ENCODE measurements at regions not wholly inside any gene's neighbourhood (a gene's known extent, or its start where the extent isn't known, plus 50 kb on each side); places are given as distances from the start of the nearest gene placed in this dataset.

- Histone ChIP-seq H4K8ac (ENCODE audit: low read depth, low read length) (no peak overlapping the region), H3K9ac (ENCODE audit: low read depth, low read length, poor library complexity) (no peak overlapping the region), H3K27ac (replicated peaks; ENCODE audit: low read length) (no peak overlapping the region), H3K23ac (ENCODE audit: low read depth, low read length, poor library complexity) (no peak overlapping the region), H3K27me3 (ENCODE audit: control insufficient read depth in 3 of 3, insufficient read depth in 3 of 3, low read depth in 1 of 3, low read length in 3 of 3) (no peaks in the 10 kb centered on the region), H3K14ac (ENCODE audit: low read length) (no peak overlapping the region), H3K4me1 (ENCODE audit: control insufficient read depth in 2 of 2, insufficient read depth in 1 of 2, low read depth in 1 of 2, low read length in 2 of 2) (no peaks in the 10 kb centered on the region), H2BK5ac (ENCODE audit: low read length) (no peak overlapping the region), H3K4me3 (ENCODE audit: low read length in 2 of 2) (no peak overlapping the region), H2AK5ac (ENCODE audit: low read depth, low read length) (no peak overlapping the region), H3K36me3 (replicated peaks in 1 of 2; ENCODE audit: control insufficient read depth in 2 of 2, insufficient read depth in 2 of 2, low read length in 2 of 2) (no peaks in the 10 kb centered on the region), H3K9me3 (replicated peaks in 1 of 2; ENCODE audit: control insufficient read depth in 2 of 2, insufficient read depth in 1 of 2, low read depth in 1 of 2, low read length in 2 of 2) (peaks cover 0 to 5% of the 10 kb centered on the region in 2 donors), H2BK120ac (ENCODE audit: low read depth, low read length) (no peak overlapping the region), H2BK12ac (ENCODE audit: low read length) (no peak overlapping the region), H3K4ac (ENCODE audit: low read length) (no peak overlapping the region), H2BK15ac (ENCODE audit: low read length) (no peak overlapping the region), H3K4me2 (ENCODE audit: insufficient read depth, low read length, poor library complexity, severe bottlenecking) (no peak overlapping the region), H3K18ac (ENCODE audit: low read length) (no peak overlapping the region), H2AFZ (ENCODE audit: low read length) (no peak overlapping the region), H4K91ac (ENCODE audit: low read depth, low read length, poor library complexity) (no peak overlapping the region), H3K79me1 (ENCODE audit: low read depth, low read length) (no peaks in the 10 kb centered on the region)
- DNase-seq (ENCODE audit: low spot score) = no peak
- no CpG with 5 or more reads among the region's 8 CpGs for WGBS, 2 donors (ENCODE audit: extremely low coverage in 2 of 2, insufficient read length in 2 of 2, insufficient replicate concordance in 1 of 2)
Measured at GRCh38 chr18:43514747-43515146, 237.5 kb upstream of the SYT4 start.

- Histone ChIP-seq H2BK5ac (ENCODE audit: low read length) (no peak overlapping the region), H3K4me3 (ENCODE audit: low read length in 2 of 2) (no peak overlapping the region), H2BK120ac (ENCODE audit: low read depth, low read length) (no peak overlapping the region), H3K4me1 (ENCODE audit: control insufficient read depth in 2 of 2, insufficient read depth in 1 of 2, low read depth in 1 of 2, low read length in 2 of 2) (no peaks in the 10 kb centered on the region), H3K36me3 (replicated peaks in 1 of 2; ENCODE audit: control insufficient read depth in 2 of 2, insufficient read depth in 2 of 2, low read length in 2 of 2) (no peaks in the 10 kb centered on the region), H3K27ac (replicated peaks; ENCODE audit: low read length) (no peak overlapping the region), H3K9me3 (replicated peaks in 1 of 2; ENCODE audit: control insufficient read depth in 2 of 2, insufficient read depth in 1 of 2, low read depth in 1 of 2, low read length in 2 of 2) (peaks cover 0 to 5% of the 10 kb centered on the region in 2 donors), H2AK5ac (ENCODE audit: low read depth, low read length) (no peak overlapping the region), H2BK12ac (ENCODE audit: low read length) (no peak overlapping the region), H3K9ac (ENCODE audit: low read depth, low read length, poor library complexity) (no peak overlapping the region), H3K4me2 (ENCODE audit: insufficient read depth, low read length, poor library complexity, severe bottlenecking) (no peak overlapping the region), H4K91ac (ENCODE audit: low read depth, low read length, poor library complexity) (no peak overlapping the region), H3K27me3 (ENCODE audit: control insufficient read depth in 3 of 3, insufficient read depth in 3 of 3, low read depth in 1 of 3, low read length in 3 of 3) (no peaks in the 10 kb centered on the region), H3K4ac (ENCODE audit: low read length) (no peak overlapping the region), H2BK15ac (ENCODE audit: low read length) (no peak overlapping the region), H3K18ac (ENCODE audit: low read length) (no peak overlapping the region), H3K14ac (ENCODE audit: low read length) (no peak overlapping the region), H2AFZ (ENCODE audit: low read length) (no peak overlapping the region), H3K23ac (ENCODE audit: low read depth, low read length, poor library complexity) (no peak overlapping the region), H3K79me1 (ENCODE audit: low read depth, low read length) (no peaks in the 10 kb centered on the region), H4K8ac (ENCODE audit: low read depth, low read length) (no peak overlapping the region)
- no peak for DNase-seq (ENCODE audit: low spot score)
- no CpG with 5 or more reads among the region's 2 CpGs for WGBS, 2 donors (ENCODE audit: extremely low coverage in 2 of 2, insufficient read length in 2 of 2, insufficient replicate concordance in 1 of 2)
Measured at GRCh38 chr18:43515481-43515880, 238.2 kb upstream of the SYT4 start.

- Histone ChIP-seq H3K27ac (replicated peaks; ENCODE audit: low read length) (no peak overlapping the region), H3K4me2 (ENCODE audit: insufficient read depth, low read length, poor library complexity, severe bottlenecking) (no peak overlapping the region), H3K4ac (ENCODE audit: low read length) (no peak overlapping the region), H3K9me3 (replicated peaks in 1 of 2; ENCODE audit: control insufficient read depth in 2 of 2, insufficient read depth in 1 of 2, low read depth in 1 of 2, low read length in 2 of 2) (no peaks in the 10 kb centered on the region), H2AFZ (ENCODE audit: low read length) (no peak overlapping the region), H4K8ac (ENCODE audit: low read depth, low read length) (no peak overlapping the region), H3K4me3 (ENCODE audit: low read length in 2 of 2) (no peak overlapping the region), H3K14ac (ENCODE audit: low read length) (no peak overlapping the region), H3K27me3 (ENCODE audit: control insufficient read depth in 3 of 3, insufficient read depth in 3 of 3, low read depth in 1 of 3, low read length in 3 of 3) (no peaks in the 10 kb centered on the region), H3K79me1 (ENCODE audit: low read depth, low read length) (no peaks in the 10 kb centered on the region), H3K18ac (ENCODE audit: low read length) (no peak overlapping the region), H4K91ac (ENCODE audit: low read depth, low read length, poor library complexity) (no peak overlapping the region), H3K36me3 (replicated peaks in 1 of 2; ENCODE audit: control insufficient read depth in 2 of 2, insufficient read depth in 2 of 2, low read length in 2 of 2) (no peaks in the 10 kb centered on the region), H2BK120ac (ENCODE audit: low read depth, low read length) (no peak overlapping the region), H2BK15ac (ENCODE audit: low read length) (no peak overlapping the region), H3K4me1 (ENCODE audit: control insufficient read depth in 2 of 2, insufficient read depth in 1 of 2, low read depth in 1 of 2, low read length in 2 of 2) (no peaks in the 10 kb centered on the region), H2BK5ac (ENCODE audit: low read length) (no peak overlapping the region), H2BK12ac (ENCODE audit: low read length) (no peak overlapping the region), H3K23ac (ENCODE audit: low read depth, low read length, poor library complexity) (no peak overlapping the region), H3K9ac (ENCODE audit: low read depth, low read length, poor library complexity) (no peak overlapping the region), H2AK5ac (ENCODE audit: low read depth, low read length) (no peak overlapping the region)
- DNase-seq (ENCODE audit: low spot score) = no peak
Measured at GRCh38 chr18:43524260-43524659, 247.0 kb upstream of the SYT4 start.

- Histone ChIP-seq H3K36me3 (replicated peaks in 1 of 2; ENCODE audit: control insufficient read depth in 2 of 2, insufficient read depth in 2 of 2, low read length in 2 of 2) (no peaks in the 10 kb centered on the region), H3K18ac (ENCODE audit: low read length) (no peak overlapping the region), H2BK5ac (ENCODE audit: low read length) (no peak overlapping the region), H3K4me3 (ENCODE audit: low read length in 2 of 2) (no peak overlapping the region), H3K9ac (ENCODE audit: low read depth, low read length, poor library complexity) (no peak overlapping the region), H4K91ac (ENCODE audit: low read depth, low read length, poor library complexity) (no peak overlapping the region), H2AK5ac (ENCODE audit: low read depth, low read length) (no peak overlapping the region), H2BK15ac (ENCODE audit: low read length) (no peak overlapping the region), H2BK120ac (ENCODE audit: low read depth, low read length) (no peak overlapping the region), H4K8ac (ENCODE audit: low read depth, low read length) (no peak overlapping the region), H3K4me2 (ENCODE audit: insufficient read depth, low read length, poor library complexity, severe bottlenecking) (no peak overlapping the region), H3K27ac (replicated peaks; ENCODE audit: low read length) (no peak overlapping the region), H3K4ac (ENCODE audit: low read length) (no peak overlapping the region), H3K9me3 (replicated peaks in 1 of 2; ENCODE audit: control insufficient read depth in 2 of 2, insufficient read depth in 1 of 2, low read depth in 1 of 2, low read length in 2 of 2) (no peaks in the 10 kb centered on the region), H3K27me3 (ENCODE audit: control insufficient read depth in 3 of 3, insufficient read depth in 3 of 3, low read depth in 1 of 3, low read length in 3 of 3) (no peaks in the 10 kb centered on the region), H3K23ac (ENCODE audit: low read depth, low read length, poor library complexity) (no peak overlapping the region), H2BK12ac (ENCODE audit: low read length) (no peak overlapping the region), H3K14ac (ENCODE audit: low read length) (no peak overlapping the region), H3K4me1 (ENCODE audit: control insufficient read depth in 2 of 2, insufficient read depth in 1 of 2, low read depth in 1 of 2, low read length in 2 of 2) (no peaks in the 10 kb centered on the region), H2AFZ (ENCODE audit: low read length) (no peak overlapping the region), H3K79me1 (ENCODE audit: low read depth, low read length) (no peaks in the 10 kb centered on the region)
- no CpG with 5 or more reads among the region's 2 CpGs for WGBS, 2 donors (ENCODE audit: extremely low coverage in 2 of 2, insufficient read length in 2 of 2, insufficient replicate concordance in 1 of 2)
- DNase-seq (ENCODE audit: low spot score) = no peak
Measured at GRCh38 chr18:43525169-43525568, 247.9 kb upstream of the SYT4 start.
